Activated T-cell treated with anti-CD3 and anti-CD28 coated beads, Interleukin-2, amount 50 U/mL, for 4 hours (primary cell): ENCODE measurements at regions not wholly inside any gene's neighbourhood (a gene's known extent, or its start where the extent isn't known, plus 50 kb on each side); places are given as distances from the start of the nearest gene placed in this dataset.
"Not testable (repeated sequence)": the region's sequence is repeated elsewhere in the genome, so short reads cannot be mapped to it uniquely, and the experiment has no call there.

ENCODE experiments used
- ATAC-seq, 2 donors: fragments of 200-7000 bp; cut with Tn5 transposase; one replicate each; pipeline ENCODE4 v1.10.0; 2021
- DNase-seq: peaks from one replicate; pipeline ENCODE4 v3.0.0-alpha.2; 2020
- H3K27me3 Mint-ChIP-seq: one replicate; pipeline ENCODE4 v1.8.0; 2021; ENCODE audit warnings: low read depth, mixed read lengths
- H3K36me3 Mint-ChIP-seq: one replicate; pipeline ENCODE4 v1.8.0; 2022; ENCODE audit warnings: mixed read lengths; ENCODE audit not compliant: insufficient read depth
- H3K4me1 Mint-ChIP-seq: one replicate; pipeline ENCODE4 v1.8.0; 2021; ENCODE audit warnings: low read depth, mixed read lengths
- H3K4me3 Mint-ChIP-seq: one replicate; pipeline ENCODE4 v1.8.0; 2021; ENCODE audit warnings: mild to moderate bottlenecking, moderate library complexity, mixed read lengths
- H3K9me3 Mint-ChIP-seq: one replicate; pipeline ENCODE4 v1.8.0; 2021; ENCODE audit warnings: mixed read lengths

- DNase-seq (no peak), ATAC-seq (no peak)
- Mint-ChIP-seq H3K4me3 (no peak overlapping the region), H3K27me3 (peaks cover 4% of the 10 kb centered on the region), H3K9me3 (no peaks in the 10 kb centered on the region), H3K36me3 (no peaks in the 10 kb centered on the region), H3K4me1 (no peaks in the 10 kb centered on the region)
These were observed 51.7 kb upstream of the COL8A1 start for GRCh38 chr3:99586701-99587100.

- DNase-seq, result no peak
- Mint-ChIP-seq H3K27me3 (peaks cover 4% of the 10 kb centered on the region), H3K4me3 (no peak overlapping the region), H3K9me3 (peaks cover 2% of the 10 kb centered on the region), H3K36me3 (no peaks in the 10 kb centered on the region), H3K4me1 (no peaks in the 10 kb centered on the region)
- no peak for ATAC-seq
These were observed 58.4 kb upstream of the COL8A1 start for GRCh38 chr3:99579965-99580364.

GRCh38 chr3:99579246-99579645, 59.1 kb upstream of the COL8A1 start:
- no peaks in the 10 kb centered on the region for H3K36me3 Mint-ChIP-seq
- no peak for ATAC-seq

GRCh38 chr3:99578339-99578970, 59.9 kb upstream of the COL8A1 start:
- Mint-ChIP-seq H3K4me3 (no peak overlapping the region), H3K4me1 (no peaks in the 10 kb centered on the region), H3K27me3 (peaks cover 4% of the 10 kb centered on the region), H3K9me3 (peaks cover 4% of the 10 kb centered on the region), H3K36me3 (no peaks in the 10 kb centered on the region)
- no peak for ATAC-seq
- DNase-seq, result no peak

More at GRCh38 chr3:99579246-99579645, 59.1 kb upstream of the COL8A1 start:
- H3K27me3 Mint-ChIP-seq, result peaks cover 4% of the 10 kb centered on the region
- H3K4me1 Mint-ChIP-seq, result no peaks in the 10 kb centered on the region
- no peak overlapping the region for H3K4me3 Mint-ChIP-seq
- peaks cover 4% of the 10 kb centered on the region for H3K9me3 Mint-ChIP-seq
- no peak for DNase-seq

GRCh38 chr3:99576904-99577559, 61.4 kb upstream of the COL8A1 start:
- no peaks in the 10 kb centered on the region for H3K4me1 Mint-ChIP-seq
- no peak overlapping the region for H3K4me3 Mint-ChIP-seq
- no peaks in the 10 kb centered on the region for H3K27me3 Mint-ChIP-seq
- no peak for DNase-seq
- no peak for ATAC-seq
- peaks cover 4% of the 10 kb centered on the region for H3K9me3 Mint-ChIP-seq
- H3K36me3 Mint-ChIP-seq, result no peaks in the 10 kb centered on the region

GRCh38 chr3:99575683-99576082, 62.7 kb upstream of the COL8A1 start:
- DNase-seq, result no peak
- Mint-ChIP-seq H3K27me3 (no peaks in the 10 kb centered on the region), H3K36me3 (no peaks in the 10 kb centered on the region), H3K4me1 (no peaks in the 10 kb centered on the region), H3K9me3 (peaks cover 4% of the 10 kb centered on the region), H3K4me3 (no peak overlapping the region)
- no peak for ATAC-seq

GRCh38 chr3:99570061-99570460, 68.3 kb upstream of the COL8A1 start:
- peaks cover 10% of the 10 kb centered on the region for H3K9me3 Mint-ChIP-seq
- no peak for ATAC-seq
- H3K27me3 Mint-ChIP-seq, result no peaks in the 10 kb centered on the region
- H3K4me3 Mint-ChIP-seq, result no peak overlapping the region
- DNase-seq, result no peak
- no peaks in the 10 kb centered on the region for H3K4me1 Mint-ChIP-seq
- no peaks in the 10 kb centered on the region for H3K36me3 Mint-ChIP-seq

- Mint-ChIP-seq H3K36me3 (no peaks in the 10 kb centered on the region), H3K27me3 (no peaks in the 10 kb centered on the region), H3K4me3 (no peak overlapping the region), H3K4me1 (no peaks in the 10 kb centered on the region), H3K9me3 (peaks cover 7% of the 10 kb centered on the region)
- ATAC-seq, result no peak
- no peak for DNase-seq
These were observed 69.6 kb upstream of the COL8A1 start for GRCh38 chr3:99568663-99569335.

- DNase-seq (no peak), ATAC-seq (no peak)
- no peaks in the 10 kb centered on the region for H3K27me3 Mint-ChIP-seq
- H3K36me3 Mint-ChIP-seq, result no peaks in the 10 kb centered on the region
- H3K4me3 Mint-ChIP-seq, result no peak overlapping the region
- peaks cover 11% of the 10 kb centered on the region for H3K9me3 Mint-ChIP-seq
- H3K4me1 Mint-ChIP-seq, result no peaks in the 10 kb centered on the region
These were observed 73.1 kb upstream of the COL8A1 start for GRCh38 chr3:99565331-99565730.

GRCh38 chr3:99562990-99563607, 75.3 kb upstream of the COL8A1 start:
- H3K4me3 Mint-ChIP-seq, result no peak overlapping the region
- no peaks in the 10 kb centered on the region for H3K36me3 Mint-ChIP-seq

GRCh38 chr3:99562138-99562537, 76.3 kb upstream of the COL8A1 start:
- no peaks in the 10 kb centered on the region for H3K36me3 Mint-ChIP-seq
- no peaks in the 10 kb centered on the region for H3K4me1 Mint-ChIP-seq
- ATAC-seq, result no peak
- H3K4me3 Mint-ChIP-seq, result no peak overlapping the region
- no peaks in the 10 kb centered on the region for H3K27me3 Mint-ChIP-seq
- DNase-seq, result no peak
- H3K9me3 Mint-ChIP-seq, result peaks cover 15% of the 10 kb centered on the region

More at GRCh38 chr3:99562990-99563607, 75.3 kb upstream of the COL8A1 start:
- Mint-ChIP-seq H3K27me3 (no peaks in the 10 kb centered on the region), H3K9me3 (peaks cover 11% of the 10 kb centered on the region), H3K4me1 (no peaks in the 10 kb centered on the region)
- no peak for DNase-seq
- no peak for ATAC-seq

- DNase-seq (no peak), ATAC-seq (no peak)
- no peak overlapping the region for H3K4me3 Mint-ChIP-seq
- H3K9me3 Mint-ChIP-seq, result peaks cover 10% of the 10 kb centered on the region
- H3K4me1 Mint-ChIP-seq, result no peaks in the 10 kb centered on the region
- H3K27me3 Mint-ChIP-seq, result no peaks in the 10 kb centered on the region
- H3K36me3 Mint-ChIP-seq, result no peaks in the 10 kb centered on the region
These were observed 77.3 kb upstream of the COL8A1 start for GRCh38 chr3:99561056-99561455.

GRCh38 chr3:99559196-99559595, 79.2 kb upstream of the COL8A1 start:
- ATAC-seq, result no peak
- H3K4me3 Mint-ChIP-seq, result no peak overlapping the region
- H3K27me3 Mint-ChIP-seq, result no peaks in the 10 kb centered on the region
- no peaks in the 10 kb centered on the region for H3K4me1 Mint-ChIP-seq
- no peak for DNase-seq
- H3K9me3 Mint-ChIP-seq, result peaks cover 8% of the 10 kb centered on the region
- no peaks in the 10 kb centered on the region for H3K36me3 Mint-ChIP-seq

GRCh38 chr3:99555885-99556284, 82.5 kb upstream of the COL8A1 start:
- ATAC-seq, H3K4me3 Mint-ChIP-seq, H3K27me3 Mint-ChIP-seq, H3K36me3 Mint-ChIP-seq, H3K4me1 Mint-ChIP-seq, DNase-seq: not testable (repeated sequence)
- peaks cover 17% of the 10 kb centered on the region for H3K9me3 Mint-ChIP-seq
